ENCODE measurements at regions not wholly inside any gene's neighbourhood (a gene's known extent, or its start where the extent isn't known, plus 50 kb on each side); places are given as distances from the start of the nearest gene placed in this dataset.

GRCh38 chr3:147113293-147114044 lies 292.9 kb downstream of the ZIC4 start:
- TF ChIP-seq CTCF (IDR thresholded peaks at IDR 0.05) (no peak), POLR2AphosphoS5 (IDR thresholded peaks at IDR 0.05) (no peak), POLR2A (IDR thresholded peaks at IDR 0.05) (no peak), EP300 (IDR thresholded peaks at IDR 0.05) (no peak)

Data from gastroesophageal sphincter (tissue), 3 donors.